ENCODE measurements at regions not wholly inside any gene's neighbourhood (a gene's known extent, or its start where the extent isn't known, plus 50 kb on each side); places are given as distances from the start of the nearest gene placed in this dataset.
"Not testable (repeated sequence)": the region's sequence is repeated elsewhere in the genome, so short reads cannot be mapped to it uniquely, and the experiment has no call there.

DNA sequence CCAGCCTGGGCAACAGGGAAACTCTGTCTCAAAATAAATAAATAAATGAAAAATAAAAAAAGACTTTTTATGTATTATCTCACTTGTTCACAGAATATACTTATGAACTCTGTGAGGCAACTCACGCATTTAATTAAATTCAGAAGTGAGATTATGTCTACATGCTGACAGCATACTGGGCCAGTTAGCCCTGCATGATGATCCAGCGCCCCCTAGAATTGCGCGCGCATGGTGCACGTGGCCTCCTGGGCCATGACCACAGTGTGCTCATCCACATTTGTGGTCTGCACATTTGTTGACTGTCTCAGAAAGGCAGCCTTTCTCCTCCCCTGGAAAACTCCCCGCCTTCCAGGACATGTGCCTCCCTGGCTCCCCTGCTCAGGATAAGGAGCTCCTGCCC, 64.8 kb upstream of the METTL9 start:
- H2AFZ ChIP-seq (ENCODE audit: low read depth, low read length); CTCF ChIA-PET (ENCODE audit: low intra/inter-chr PET ratio); H3K9me1 ChIP-seq (ENCODE audit: control insufficient read depth, insufficient read depth, low read length); intact Hi-C loops (cut with micrococcal nuclease); H3K79me2 ChIP-seq (ENCODE audit: control insufficient read depth, insufficient read depth, low read length); BruUV-seq (replicated peaks); H3K9ac ChIP-seq (ENCODE audit: insufficient read depth in 1 of 2, low read depth in 2 of 2, low read length in 2 of 2); in situ Hi-C loops (cut with MboI); H3K4me3 ChIP-seq; H3K36me3 ChIP-seq (ENCODE audit: control insufficient read depth, insufficient read depth, low read length); H3K4me2 ChIP-seq (ENCODE audit: insufficient read depth, low read length); H4K20me1 ChIP-seq (replicated peaks; ENCODE audit: control insufficient read depth, insufficient read depth, low read length); POLR2A ChIA-PET; H3K9me3 ChIP-seq (replicated peaks; ENCODE audit: control insufficient read depth, insufficient read depth, low read depth, low read length); FAIRE-seq; H3K27ac ChIP-seq (ENCODE audit: extremely low read depth, low read depth, low read length); H3K27me3 ChIP-seq (ENCODE audit: control insufficient read depth in 2 of 2, insufficient read depth in 2 of 2, low read length in 2 of 2); TF ChIP-seq MYC (CRISPR knock-in tag; IDR thresholded peaks at IDR 0.05; ENCODE audit: borderline replicate concordance, low read depth): not testable (repeated sequence)
- WGBS (ENCODE audit: insufficient coverage, low coverage, missing lambda C conversion rate): 86% methylated on average over 7 of the region's 7 CpGs
- DNase-seq (ENCODE audit: extremely low read depth in 1 of 4, low spot score in 3 of 4): peak in 1 of 4 experiments; percentile 72
- peak; percentile 40 for ATAC-seq
- peaks cover 6 to 12% of the 10 kb centered on the region in 2 experiments; a peak in 4 of 5 replicates for H3K4me1 ChIP-seq (replicated peaks in 1 of 2; ENCODE audit: control insufficient read depth in 2 of 2, insufficient read depth in 2 of 2, low read length in 2 of 2)
- TF ChIP-seq, protein P1, sequence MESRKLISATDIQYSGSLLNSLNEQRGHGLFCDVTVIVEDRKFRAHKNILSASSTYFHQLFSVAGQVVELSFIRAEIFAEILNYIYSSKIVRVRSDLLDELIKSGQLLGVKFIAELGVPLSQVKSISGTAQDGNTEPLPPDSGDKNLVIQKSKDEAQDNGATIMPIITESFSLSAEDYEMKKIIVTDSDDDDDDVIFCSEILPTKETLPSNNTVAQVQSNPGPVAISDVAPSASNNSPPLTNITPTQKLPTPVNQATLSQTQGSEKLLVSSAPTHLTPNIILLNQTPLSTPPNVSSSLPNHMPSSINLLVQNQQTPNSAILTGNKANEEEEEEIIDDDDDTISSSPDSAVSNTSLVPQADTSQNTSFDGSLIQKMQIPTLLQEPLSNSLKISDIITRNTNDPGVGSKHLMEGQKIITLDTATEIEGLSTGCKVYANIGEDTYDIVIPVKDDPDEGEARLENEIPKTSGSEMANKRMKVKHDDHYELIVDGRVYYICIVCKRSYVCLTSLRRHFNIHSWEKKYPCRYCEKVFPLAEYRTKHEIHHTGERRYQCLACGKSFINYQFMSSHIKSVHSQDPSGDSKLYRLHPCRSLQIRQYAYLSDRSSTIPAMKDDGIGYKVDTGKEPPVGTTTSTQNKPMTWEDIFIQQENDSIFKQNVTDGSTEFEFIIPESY (CRISPR knock-in tag; IDR thresholded peaks at IDR 0.05): peak; percentile 96
- TF ChIP-seq, protein P2, sequence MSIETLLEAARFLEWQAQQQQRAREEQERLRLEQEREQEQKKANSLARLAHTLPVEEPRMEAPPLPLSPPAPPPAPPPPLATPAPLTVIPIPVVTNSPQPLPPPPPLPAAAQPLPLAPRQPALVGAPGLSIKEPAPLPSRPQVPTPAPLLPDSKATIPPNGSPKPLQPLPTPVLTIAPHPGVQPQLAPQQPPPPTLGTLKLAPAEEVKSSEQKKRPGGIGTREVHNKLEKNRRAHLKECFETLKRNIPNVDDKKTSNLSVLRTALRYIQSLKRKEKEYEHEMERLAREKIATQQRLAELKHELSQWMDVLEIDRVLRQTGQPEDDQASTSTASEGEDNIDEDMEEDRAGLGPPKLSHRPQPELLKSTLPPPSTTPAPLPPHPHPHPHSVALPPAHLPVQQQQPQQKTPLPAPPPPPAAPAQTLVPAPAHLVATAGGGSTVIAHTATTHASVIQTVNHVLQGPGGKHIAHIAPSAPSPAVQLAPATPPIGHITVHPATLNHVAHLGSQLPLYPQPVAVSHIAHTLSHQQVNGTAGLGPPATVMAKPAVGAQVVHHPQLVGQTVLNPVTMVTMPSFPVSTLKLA (conservative IDR thresholded peaks at IDR 0.05): peak; percentile 52 to 55; a peak in 3 of 4 replicates
- 0 out of 2 replicates have a peak, but pooled peaks have one; percentile 21 for TF ChIP-seq SMAD4 (CRISPR knock-in tag; conservative IDR thresholded peaks at IDR 0.05)
- peak; percentile 68 for TF ChIP-seq L3MBTL2 (IDR thresholded peaks at IDR 0.05)
- peak; percentile 41; the same call in 1 of the 2 replicates for TF ChIP-seq CXXC5 (CRISPR knock-in tag; IDR thresholded peaks at IDR 0.05)
- peak in 1 of 2 experiments; percentile 41; a peak in 2 of 4 replicates for TF ChIP-seq RAD21 (CRISPR knock-in tag; conservative IDR thresholded peaks at IDR 0.05 in 1 of 2, IDR thresholded peaks at IDR 0.05 in 1 of 2)
- TF ChIP-seq, protein P3, sequence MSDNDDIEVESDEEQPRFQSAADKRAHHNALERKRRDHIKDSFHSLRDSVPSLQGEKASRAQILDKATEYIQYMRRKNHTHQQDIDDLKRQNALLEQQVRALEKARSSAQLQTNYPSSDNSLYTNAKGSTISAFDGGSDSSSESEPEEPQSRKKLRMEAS (CRISPR knock-in tag; IDR thresholded peaks at IDR 0.05): peak; percentile 73
- TF ChIP-seq, protein P4, sequence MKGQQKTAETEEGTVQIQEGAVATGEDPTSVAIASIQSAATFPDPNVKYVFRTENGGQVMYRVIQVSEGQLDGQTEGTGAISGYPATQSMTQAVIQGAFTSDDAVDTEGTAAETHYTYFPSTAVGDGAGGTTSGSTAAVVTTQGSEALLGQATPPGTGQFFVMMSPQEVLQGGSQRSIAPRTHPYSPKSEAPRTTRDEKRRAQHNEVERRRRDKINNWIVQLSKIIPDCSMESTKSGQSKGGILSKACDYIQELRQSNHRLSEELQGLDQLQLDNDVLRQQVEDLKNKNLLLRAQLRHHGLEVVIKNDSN (CRISPR knock-in tag; IDR thresholded peaks at IDR 0.05): peak; percentile 54; the same call in 1 of the 2 replicates
- TF ChIP-seq, protein P5, sequence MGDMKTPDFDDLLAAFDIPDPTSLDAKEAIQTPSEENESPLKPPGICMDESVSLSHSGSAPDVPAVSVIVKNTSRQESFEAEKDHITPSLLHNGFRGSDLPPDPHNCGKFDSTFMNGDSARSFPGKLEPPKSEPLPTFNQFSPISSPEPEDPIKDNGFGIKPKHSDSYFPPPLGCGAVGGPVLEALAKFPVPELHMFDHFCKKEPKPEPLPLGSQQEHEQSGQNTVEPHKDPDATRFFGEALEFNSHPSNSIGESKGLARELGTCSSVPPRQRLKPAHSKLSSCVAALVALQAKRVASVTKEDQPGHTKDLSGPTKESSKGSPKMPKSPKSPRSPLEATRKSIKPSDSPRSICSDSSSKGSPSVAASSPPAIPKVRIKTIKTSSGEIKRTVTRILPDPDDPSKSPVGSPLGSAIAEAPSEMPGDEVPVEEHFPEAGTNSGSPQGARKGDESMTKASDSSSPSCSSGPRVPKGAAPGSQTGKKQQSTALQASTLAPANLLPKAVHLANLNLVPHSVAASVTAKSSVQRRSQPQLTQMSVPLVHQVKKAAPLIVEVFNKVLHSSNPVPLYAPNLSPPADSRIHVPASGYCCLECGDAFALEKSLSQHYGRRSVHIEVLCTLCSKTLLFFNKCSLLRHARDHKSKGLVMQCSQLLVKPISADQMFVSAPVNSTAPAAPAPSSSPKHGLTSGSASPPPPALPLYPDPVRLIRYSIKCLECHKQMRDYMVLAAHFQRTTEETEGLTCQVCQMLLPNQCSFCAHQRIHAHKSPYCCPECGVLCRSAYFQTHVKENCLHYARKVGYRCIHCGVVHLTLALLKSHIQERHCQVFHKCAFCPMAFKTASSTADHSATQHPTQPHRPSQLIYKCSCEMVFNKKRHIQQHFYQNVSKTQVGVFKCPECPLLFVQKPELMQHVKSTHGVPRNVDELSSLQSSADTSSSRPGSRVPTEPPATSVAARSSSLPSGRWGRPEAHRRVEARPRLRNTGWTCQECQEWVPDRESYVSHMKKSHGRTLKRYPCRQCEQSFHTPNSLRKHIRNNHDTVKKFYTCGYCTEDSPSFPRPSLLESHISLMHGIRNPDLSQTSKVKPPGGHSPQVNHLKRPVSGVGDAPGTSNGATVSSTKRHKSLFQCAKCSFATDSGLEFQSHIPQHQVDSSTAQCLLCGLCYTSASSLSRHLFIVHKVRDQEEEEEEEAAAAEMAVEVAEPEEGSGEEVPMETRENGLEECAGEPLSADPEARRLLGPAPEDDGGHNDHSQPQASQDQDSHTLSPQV (IDR thresholded peaks at IDR 0.05): peak; percentile 58; the same call in 1 of the 2 replicates
- peak; percentile 41; the same call in 1 of the 2 replicates for TF ChIP-seq MYC (IDR thresholded peaks at IDR 0.05; ENCODE audit: low read depth, low read length)
